Hematopoietic multipotent progenitor cell treated with erythropoietin and hydrocortisone succinate and interleukin-3 and kit ligand, for 8 days (in vitro differentiated cells): ENCODE measurements at regions not wholly inside any gene's neighbourhood (a gene's known extent, or its start where the extent isn't known, plus 50 kb on each side); places are given as distances from the start of the nearest gene placed in this dataset.
"Not testable (repeated sequence)": the region's sequence is repeated elsewhere in the genome, so short reads cannot be mapped to it uniquely, and the experiment has no call there.

Experiments used
- DNase-seq: peaks from one replicate; pipeline ENCODE4 v3.0.0-alpha.2; 2015

DNA sequence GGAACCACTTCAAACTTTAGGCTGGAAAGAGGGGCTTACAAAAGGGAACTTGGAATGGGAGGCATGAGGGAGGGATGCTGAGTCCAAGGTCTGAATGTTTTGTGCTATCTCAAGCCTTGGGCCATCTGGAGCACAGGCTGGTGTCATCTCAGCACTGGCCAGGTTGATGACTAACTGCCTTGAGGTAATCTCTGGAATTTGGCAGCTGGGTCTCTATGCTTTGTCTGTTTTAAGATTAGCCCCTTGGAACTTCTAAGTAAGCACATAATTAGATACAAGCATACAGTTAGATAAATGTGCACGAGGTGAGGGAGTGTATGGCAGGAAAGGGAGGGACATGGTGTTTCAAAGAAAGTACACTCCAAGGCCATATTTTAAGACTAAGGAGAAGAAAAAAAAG is 252.4 kb upstream of the CCDC54 start:
- no peak for DNase-seq

DNA sequence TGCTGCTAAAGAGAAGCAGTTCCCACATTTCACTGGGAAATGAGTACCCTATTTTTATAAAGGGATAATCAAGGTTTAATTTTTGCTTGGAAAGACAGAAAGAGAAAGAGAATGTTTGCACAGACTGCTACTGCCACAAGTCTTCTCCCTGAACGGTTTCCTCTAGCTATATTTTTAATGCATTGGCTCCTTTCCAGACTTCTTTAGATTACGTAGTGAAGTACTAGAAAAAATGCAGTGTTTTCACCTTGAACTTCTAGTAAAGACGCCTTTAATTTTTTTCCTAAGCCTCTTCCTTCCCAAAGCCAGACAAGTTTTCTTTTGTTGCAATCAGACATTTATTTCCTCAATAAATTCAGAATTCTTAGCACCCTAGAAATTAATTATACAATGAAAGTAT is 248.3 kb upstream of the CCDC54 start:
- no peak for DNase-seq

DNA sequence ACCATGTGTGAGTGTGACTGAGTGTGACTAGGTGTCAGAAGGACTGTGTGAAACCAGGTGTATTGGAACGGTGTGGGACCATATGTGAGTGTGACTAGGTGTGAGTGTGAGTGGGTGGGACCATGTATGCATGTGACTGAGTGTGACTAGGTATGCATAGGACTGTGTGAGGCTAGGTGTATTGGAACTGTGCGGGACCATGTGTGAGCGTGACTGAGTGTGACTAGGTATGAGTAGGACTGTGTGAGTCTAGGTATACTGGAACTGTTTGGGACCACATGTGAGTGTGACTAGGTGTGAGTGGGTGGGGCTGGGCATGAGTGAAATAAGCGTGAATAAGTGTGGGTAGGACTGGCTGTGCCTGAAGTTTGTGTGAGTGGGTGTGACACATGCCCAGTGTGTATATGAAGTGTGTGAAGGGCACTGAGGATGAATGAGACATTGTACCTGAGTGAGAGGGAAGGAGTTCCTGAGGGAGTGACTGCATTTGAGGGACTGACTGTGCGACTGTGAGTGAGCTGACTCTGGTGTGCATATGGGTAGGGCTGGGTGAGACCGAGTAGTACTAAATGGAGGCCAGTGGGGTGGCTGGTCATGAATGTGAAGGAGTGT is 247.0 kb upstream of the CCDC54 start:
- no peak for DNase-seq

DNA sequence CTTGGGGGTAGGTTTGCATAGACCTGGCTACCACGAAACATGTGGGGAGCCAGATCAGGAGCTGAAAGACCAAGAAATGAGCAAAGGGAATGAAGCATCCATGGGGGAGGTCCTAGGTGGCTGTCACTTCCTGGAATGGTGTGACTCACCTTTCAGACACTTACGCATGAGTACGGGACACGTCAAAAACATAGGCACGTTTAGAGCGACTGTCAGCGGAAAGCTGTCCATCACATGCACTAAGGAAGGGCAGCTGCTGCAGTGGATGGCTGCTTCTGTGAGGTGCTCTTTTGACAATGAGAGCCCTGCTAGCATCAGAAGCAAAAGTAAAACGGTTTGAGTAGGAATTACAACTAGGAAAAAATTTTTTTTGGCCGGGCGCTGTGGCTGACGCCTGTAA is 244.6 kb upstream of the CCDC54 start:
- no peak for DNase-seq

DNA sequence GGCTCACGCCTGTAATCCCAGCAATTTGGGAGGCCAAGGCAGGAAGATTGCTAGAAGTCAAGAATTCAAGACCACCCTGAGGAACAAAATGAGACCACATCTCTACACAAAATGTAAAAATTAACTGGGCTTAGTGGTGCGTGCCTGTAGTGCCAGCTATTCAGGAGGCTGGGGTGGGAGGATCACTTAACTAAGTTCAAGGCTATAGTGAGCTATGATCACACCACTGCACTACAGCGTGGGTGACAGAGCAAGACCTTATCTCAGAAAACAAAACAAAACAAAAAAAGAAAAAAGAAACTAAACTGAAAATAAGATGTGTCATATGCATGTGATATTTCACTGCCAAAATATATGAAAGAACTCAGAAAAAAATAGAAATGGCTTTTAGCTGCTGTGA is 243.3 kb upstream of the CCDC54 start:
- no peak for DNase-seq

DNA sequence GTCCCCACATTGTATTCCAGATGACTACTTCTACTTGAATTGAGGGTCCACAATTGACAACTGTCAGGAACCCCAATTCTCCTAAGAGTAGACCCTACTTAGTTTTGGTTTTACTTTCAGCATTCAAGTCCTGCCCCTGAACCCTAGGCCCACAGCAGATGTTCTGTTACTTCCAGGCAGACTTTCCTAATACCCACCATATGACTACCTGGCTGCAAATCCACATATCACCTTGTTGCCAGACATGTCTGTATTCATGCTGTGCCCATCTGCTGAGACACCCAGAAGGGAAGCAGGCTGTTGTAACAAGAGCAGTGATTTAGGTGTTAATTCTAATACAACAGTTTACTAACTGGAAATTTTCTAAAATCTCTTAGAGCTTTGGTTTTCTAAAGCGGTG is 235.1 kb upstream of the CCDC54 start:
- DNase-seq, result no peak

DNA sequence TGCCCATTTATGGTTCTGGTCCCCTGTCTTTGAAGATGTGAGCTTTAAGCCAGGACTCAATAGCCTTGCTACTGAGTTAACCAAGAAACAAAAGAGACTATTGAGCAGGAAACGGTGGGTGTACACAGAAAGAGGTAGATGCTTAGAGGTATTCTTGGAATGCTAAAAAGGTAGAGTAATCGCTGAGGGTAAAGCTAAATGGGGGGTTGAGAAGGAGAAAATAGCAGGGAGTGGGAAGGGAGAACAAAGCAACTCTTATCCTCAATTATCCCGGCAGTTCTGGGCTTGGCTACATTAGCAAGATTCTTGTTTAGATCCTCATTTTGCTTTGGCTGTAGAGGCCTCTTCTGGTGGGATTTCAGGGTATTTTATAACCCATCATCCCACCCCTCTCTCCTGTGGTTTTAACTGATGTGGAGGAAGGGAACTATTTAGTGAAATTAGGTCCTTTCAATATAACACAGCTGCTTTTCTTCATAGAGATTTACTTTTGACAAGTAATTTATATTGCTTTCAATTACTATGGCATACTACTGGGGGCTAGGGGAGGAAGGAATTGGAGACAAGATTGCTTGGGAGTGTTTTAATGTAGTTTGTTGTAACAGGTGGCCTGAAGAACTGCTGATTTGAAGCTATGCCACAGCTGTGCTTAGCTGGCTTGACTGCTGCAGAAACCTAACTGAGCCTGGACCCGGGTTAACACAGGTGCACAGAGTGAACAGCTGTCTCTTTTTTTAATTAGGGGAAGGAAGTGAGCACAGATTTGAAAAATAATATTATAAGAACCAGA is 234.3 kb upstream of the CCDC54 start:
- no peak for DNase-seq

DNA sequence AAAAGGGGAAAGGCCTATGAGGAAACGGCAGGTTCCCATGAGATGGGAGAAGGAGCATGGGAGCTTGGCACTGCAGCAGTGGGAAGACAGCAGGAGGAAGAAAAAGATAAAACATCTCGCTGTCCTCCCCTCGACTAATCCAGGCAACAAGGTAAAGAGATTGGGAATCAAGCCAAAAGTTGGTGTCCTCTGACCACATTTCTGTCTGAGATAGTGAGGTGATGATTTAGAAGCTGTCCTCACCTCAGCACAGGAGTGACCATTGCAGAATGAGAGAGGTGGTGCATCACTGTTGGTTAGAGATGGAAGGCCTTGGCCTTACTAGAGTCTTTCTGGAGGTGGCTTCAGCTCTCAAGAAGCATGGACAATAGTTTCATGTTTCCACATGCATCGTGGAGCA is 226.6 kb upstream of the CCDC54 start:
- DNase-seq, result no peak

DNA sequence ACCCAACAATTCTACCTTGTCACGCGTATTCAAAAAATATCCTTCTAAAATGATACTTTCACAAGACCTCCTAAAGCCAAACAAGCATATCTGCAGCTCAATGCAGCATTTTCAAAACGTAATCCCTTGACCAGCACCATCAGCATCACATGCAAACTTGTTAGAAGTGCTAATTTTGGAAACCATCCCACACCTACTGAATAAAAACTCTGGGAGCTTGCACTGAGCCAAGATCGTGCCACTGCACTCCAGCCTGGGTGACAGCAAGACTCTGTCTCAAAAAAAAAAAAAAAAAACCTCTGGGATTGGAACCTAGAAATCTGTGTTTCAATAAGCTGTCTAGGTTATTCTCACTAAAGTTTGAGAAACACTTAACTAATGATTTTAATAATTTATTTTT is 223.3 kb upstream of the CCDC54 start:
- no peak for DNase-seq

DNA sequence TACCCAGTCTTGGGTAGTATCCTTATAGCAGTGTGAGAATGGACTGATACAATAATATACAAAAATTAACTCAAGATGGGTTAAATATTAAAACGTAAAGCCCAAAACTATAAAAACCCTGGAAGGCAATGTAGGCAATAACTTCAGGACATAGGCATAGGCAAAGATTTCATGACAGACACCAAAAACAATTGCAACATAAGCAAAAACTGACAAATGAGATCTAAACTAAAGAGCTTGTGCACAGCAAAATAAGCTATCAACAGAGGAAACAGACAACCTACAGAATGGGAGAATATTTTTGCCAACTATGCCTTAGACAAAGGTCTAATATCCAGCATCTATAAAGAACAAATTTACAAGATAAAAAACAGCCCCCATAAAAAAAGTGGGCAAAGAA is 204.8 kb upstream of the CCDC54 start:
- no peak for DNase-seq

DNA sequence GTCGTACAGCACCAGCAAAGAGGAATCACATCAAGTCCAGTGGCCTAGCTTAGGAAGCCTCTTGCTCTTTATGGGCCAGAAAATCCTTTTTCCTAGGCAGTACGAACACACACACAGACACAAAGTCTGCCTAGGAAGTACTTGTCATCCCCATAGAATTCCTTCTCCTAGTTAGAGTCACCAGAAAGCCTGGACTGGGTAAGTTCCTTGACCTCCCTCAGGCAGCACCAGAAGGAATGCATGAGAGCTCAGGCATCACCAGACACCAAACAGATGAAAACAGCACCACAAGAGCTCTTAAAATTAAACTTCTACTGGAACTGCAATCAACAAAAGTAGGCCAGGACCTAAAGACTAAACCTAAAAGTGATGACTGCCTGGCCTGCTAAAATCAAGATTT is 192.9 kb upstream of the CCDC54 start:
- no peak for DNase-seq

DNA sequence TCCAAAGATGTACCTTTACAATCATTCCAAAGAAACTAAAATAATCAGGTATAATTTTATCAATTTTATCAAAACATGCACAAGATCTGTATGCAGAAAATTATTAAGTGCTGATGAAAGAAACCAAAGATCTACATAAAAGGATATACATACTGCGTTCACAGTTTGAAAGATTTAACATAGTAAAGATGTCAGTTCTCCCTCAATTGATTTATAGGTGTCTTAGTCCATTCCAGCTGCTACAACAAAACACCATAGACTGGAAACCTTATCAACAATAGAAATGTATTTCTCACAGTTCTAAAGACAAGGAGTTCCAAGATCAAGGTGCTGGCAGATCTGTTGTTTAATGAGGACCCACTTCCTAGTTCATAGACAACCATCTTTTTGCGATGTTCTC is 189.0 kb upstream of the CCDC54 start:
- no peak for DNase-seq

DNA sequence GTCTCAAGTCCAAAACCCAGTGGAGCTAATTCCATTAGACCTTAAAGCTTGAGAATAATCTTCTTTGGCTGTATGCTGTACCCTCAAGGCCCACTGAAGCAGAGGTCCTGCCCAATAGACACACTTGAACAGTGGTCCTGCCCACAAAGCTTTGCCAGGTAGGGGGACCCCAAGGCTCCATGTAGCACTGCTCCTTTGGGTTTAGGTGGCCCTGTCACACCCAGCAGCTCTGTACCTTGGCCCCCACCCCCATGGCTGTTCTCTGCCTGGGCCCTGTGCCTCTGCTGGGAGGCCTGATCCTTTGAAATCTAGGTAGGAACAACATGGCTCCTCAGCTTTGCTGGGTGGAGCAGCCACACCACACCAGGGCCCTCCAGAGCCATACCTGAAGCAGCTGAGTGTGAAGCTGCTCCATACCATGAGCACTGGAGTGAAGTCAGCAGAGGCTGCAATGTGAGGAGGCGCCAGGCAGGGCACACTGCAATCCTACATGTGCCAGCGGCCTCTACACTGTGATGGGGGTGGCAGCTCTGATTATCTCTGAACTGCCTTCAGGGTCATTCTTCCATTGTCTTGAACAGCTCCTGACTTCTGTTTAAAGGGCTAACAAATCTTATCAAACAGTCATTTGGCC is 188.0 kb upstream of the CCDC54 start:
- DNase-seq, result no peak

DNA sequence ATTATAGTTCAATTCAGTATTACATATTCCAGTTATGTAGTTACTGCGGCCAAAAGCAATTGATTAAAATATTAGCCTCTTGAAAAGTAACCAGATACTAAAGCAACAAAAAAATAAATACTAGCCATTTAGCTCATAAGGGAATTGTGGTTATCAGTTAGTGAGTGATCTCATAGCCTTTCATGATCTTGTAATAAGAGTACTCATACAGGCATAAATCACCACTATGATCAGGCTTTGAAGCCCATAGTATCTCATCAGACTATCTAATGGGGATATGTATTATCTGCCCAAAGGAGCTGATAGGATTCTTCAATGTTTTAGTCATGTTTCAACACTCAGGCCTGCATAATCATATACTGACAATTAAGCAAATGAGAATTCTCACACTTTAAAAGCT is 184.1 kb upstream of the CCDC54 start:
- DNase-seq, result no peak

DNA sequence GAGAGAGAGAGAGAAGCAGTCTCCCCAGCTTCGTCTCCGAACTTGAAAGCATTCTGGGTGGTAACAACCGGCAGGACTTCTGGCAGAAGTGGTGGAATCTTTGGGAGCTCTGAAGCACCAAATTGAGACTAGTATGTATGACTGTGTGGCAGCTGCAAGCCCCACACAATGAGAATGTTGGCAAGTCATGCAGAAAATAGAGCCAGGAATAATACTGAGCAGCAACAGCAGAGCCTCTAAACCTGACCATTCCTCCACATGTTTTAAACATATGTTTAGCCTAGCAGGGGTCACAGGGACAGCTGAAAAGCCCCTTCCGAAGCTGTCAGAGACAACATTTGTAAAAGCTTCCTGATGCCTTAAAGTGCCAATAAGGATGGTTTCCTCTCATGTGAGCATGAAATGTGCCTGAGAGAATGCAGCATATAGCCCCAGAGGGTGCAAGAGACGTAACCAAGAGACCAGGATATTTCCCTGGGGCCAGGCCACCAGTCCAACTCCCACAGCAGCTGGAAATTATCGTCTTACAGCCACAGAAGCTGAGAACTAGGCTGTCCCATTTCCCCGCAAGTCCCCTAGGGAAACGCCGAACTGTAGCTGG is 178.6 kb upstream of the CCDC54 start:
- DNase-seq, result no peak

DNA sequence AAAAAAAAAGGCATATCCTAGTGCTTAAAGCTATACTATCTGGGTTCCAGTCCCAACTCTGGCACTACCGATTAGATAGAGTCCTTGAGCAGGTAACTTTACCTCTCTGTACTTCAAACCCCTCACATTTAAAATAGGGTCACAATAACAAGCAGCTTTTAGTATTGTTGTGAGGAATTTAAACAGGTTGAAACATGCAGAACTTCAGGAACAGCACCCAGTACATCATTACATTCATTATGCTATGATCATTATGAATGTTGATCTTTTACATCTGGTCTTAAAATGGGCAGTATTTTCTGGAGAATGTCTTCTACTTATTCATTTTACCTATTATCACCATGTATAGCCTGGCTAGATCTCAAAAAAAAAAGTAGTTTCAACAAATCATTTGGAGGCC is 176.1 kb upstream of the CCDC54 start:
- DNase-seq, result no peak

DNA sequence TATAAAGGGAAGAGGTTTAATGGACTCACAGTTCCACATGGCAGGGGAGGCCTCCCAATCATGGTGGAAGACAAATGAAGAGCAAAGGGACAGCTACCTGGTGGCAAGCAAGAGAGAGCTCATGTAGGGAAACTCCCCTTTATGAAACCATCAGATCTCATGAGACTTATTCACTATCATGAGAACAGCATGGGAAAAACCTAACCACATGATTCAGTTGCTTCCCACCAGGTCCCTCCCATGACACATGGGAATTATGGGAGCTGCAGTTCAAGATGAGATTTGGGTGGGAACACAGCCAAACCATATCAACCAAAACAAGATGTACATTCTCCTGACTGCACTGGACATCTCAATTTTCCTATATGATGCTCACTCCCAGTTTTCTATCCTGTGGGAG is 174.4 kb upstream of the CCDC54 start:
- not testable (repeated sequence) for DNase-seq

DNA sequence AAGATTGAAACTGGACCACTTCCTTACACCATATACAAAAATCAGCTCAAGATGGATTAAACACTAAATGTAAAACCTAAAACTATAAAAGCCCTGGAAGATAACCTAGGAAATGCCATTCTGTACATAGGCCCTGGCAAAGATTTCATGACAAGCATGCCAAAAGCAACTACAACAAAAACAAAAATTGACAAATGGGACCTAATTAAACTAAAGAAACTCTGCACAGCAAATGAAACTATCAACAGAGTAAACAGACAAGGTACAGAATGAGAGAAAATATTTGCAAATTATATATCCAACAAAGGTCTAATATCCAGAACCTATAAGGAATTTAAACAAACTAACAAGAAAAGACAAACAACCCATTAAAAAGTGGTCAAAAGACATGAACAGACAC is 173.1 kb upstream of the CCDC54 start:
- no peak for DNase-seq

DNA sequence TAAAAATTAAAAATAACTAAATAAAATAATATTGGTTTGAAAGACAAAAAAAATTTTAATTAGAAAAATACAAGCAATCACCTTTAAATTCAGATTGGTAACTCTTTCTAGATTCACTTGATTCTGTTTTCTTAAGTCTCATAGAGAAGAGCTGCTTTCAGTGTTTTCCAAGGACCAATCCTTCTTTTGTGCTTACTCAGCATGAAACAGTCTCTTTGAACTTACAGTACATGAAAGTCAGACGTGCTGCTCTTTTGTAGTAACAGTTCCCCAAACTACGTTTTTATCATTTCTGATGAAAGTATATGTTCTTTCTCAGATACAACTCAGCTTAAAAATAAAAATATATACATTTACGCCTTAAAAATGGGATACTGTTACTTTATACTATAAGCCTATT is 171.9 kb upstream of the CCDC54 start:
- DNase-seq, result no peak

DNA sequence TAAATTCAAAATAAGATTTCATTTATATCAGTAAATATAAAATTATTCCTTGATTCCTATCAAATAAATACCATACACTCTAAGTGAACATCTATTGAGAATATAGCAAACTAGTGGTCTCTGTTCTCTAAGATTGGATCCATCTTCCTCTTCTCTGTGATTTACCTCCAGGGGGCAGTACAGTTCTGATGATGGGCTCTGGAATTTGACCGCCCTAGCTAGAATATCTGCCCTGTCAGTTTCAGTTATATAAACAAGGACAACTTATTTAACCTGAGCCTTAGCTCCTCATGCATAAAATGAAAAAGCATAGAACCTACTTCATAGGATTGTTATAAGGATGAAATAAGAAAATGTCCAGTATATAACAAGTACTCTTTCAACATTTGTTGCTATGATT is 171.1 kb upstream of the CCDC54 start:
- DNase-seq, result peak; percentile 50

DNA sequence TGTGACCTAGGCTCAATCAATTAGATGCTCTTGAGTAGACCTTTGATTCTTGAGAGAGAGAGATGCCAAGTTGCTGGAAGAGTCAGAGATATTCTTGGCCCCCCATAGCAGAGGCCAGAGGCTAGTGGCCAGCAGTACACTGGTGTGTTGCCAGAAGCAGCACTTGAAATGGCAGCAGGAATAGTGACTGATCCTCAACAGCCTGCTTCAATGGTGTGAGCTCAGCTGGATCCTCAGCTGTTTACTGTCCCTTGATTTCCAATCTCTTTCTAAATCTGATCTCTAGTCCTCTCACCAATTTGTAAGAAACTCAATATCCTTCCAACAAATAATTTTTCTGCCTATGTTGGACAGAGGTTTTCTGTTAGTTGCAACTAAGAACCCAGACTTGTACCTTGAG is 170.3 kb upstream of the CCDC54 start:
- DNase-seq, result no peak

DNA sequence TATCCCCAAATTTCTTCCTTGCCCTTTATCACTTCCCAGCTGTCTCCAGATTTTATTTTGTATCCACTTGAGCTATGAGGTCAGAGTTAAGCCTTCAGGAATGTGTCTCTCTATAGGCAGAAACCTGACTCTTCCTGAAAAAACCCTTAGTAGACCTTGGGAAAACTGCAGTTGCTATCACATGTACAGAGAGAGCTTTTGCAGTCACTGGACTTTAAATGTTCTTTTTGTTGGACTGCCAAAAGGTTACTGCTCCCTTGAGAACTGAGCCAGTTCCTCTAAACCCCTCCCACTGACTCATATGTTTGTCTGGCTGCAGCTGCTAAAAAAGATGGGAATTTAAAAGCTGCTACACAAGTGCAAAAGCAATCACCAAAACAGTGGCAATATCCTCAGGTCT is 169.1 kb upstream of the CCDC54 start:
- no peak for DNase-seq

DNA sequence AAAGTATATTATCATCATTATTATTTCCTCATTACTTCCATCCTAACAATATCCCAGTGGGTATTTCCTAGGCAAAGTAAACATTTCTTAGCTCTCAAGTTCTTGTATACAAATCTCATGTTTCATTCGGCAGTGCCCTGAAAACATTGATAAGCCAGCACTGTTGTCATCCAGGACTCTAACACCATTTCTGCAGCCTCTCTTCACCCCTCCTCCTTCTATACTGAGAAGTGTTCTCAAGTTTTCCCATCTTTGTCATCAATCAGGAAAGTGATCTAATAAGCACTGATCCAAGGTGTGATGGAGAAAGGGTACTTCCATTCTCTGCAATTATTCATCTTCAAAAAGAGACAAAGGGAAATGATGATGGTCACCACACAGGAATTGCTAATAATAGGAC is 168.4 kb upstream of the CCDC54 start:
- DNase-seq, result no peak

DNA sequence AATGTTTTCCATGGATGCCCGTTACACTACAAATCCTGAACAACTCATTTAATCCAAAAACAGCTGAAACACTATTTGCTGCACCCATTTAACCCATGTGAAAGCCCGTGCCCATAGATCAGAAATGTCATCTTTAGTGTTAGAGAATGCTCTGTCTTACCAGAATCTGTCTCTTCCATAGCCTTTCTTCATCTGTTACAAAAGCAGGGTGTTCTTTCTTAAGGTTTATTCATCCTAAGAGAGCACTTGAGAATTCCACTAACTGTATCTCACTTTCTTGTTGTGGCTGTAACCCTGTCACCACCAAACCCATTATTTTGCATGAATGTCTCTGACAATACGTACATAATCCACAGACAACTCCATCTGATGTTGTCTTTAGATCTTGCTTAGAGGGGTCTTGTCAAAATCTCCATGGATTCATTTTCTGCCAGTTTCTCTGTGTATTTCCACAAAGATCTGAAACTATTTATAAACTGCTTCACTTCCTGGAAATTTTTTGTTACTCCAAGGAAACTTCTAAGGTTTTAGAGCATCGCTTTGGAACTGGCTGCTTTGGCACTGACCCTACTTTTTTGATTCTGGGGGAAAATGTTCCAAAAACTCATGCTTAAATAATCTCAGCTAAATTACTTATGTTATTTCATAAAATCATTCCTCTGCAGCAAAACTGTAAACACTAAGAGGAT is 167.8 kb upstream of the CCDC54 start:
- DNase-seq, result no peak
